H1 (cell line): ENCODE measurements at regions not wholly inside any gene's neighbourhood (a gene's known extent, or its start where the extent isn't known, plus 50 kb on each side); places are given as distances from the start of the nearest gene placed in this dataset.

Source experiments
- CTCF ChIA-PET: fragments of 300-600 bp; sonication (Branson Sonifier 250); formaldehyde crosslinking; loops from one replicate; lab custom pipeline; 2021; ENCODE audit not compliant: partially characterized antibody; lab: Charles Lee
- POLR2A ChIA-PET: fragments of 300-600 bp; sonication (Branson Sonifier 250); formaldehyde crosslinking; loops from one replicate; lab custom pipeline; 2021; ENCODE audit warnings: inconsistent platforms; ENCODE audit not compliant: partially characterized antibody; lab: Charles Lee
- DNase-seq, 2 experiments: peaks; one replicate each; pipeline versions ENCODE4 v3.0.0 to v3.0.0-alpha.2; 2010 to 2022; ENCODE audit warnings: low spot score in 2 of 2, low read depth in 1 of 2, mixed read lengths in 1 of 2
- FAIRE-seq: peaks from 2 replicates; lab custom pipeline; 2011; peaks lifted over from hg19 to GRCh38; lab: Jason Lieb, UNC
- H2AFZ ChIP-seq: 2 replicates; pipeline ENCODE4 v1.8.1; 2012; ENCODE audit warnings: low read length, inconsistent platforms
- H2AK5ac ChIP-seq: 2 replicates; pipeline ENCODE4 v1.6.1; 2013; ENCODE audit warnings: low read depth, low read length
- H2BK120ac ChIP-seq: replicated peaks from 2 replicates; pipeline ENCODE3; 2013; ENCODE audit warnings: low read depth, low read length, inconsistent platforms
- H2BK12ac ChIP-seq: 2 replicates; pipeline ENCODE4 v1.6.1; 2013; ENCODE audit warnings: low read depth, low read length
- H2BK15ac ChIP-seq: 2 replicates; pipeline ENCODE4 v1.6.1; 2013; ENCODE audit warnings: low read length
- H2BK20ac ChIP-seq: 2 replicates; pipeline ENCODE4 v1.6.1; 2013; ENCODE audit warnings: low read length
- H2BK5ac ChIP-seq: 2 replicates; pipeline ENCODE4 v1.6.1; 2013; ENCODE audit warnings: low read depth, low read length
- H3K14ac ChIP-seq: 2 replicates; pipeline ENCODE4 v1.6.1; 2013; ENCODE audit warnings: inconsistent platforms; ENCODE audit not compliant: insufficient read length
- H3K18ac ChIP-seq: 2 replicates; pipeline ENCODE4 v1.6.1; 2013; ENCODE audit warnings: low read length; ENCODE audit errors: extremely low read depth
- H3K23ac ChIP-seq: 2 replicates; pipeline ENCODE4 v1.6.1; 2013; ENCODE audit warnings: inconsistent platforms; ENCODE audit not compliant: insufficient read length
- H3K23me2 ChIP-seq: 2 replicates; pipeline ENCODE4 v1.6.1; 2013; ENCODE audit warnings: low read depth, low read length
- H3K27ac ChIP-seq: 2 replicates; pipeline ENCODE4 v1.6.1; 2011; ENCODE audit warnings: low read depth, low read length, inconsistent platforms
- H3K27me3 ChIP-seq, 4 experiments: replicated peaks in 1 of 4; 1 replicate in 1 of 4; 2 replicates in 3 of 4; pipeline versions ENCODE4 v1.6.1 to v1.8.1; 2011 to 2013; ENCODE audit warnings: low read length in 3 of 4, mild to moderate bottlenecking in 3 of 4, inconsistent platforms in 2 of 4, mixed read lengths in 2 of 4, moderate library complexity in 1 of 4; ENCODE audit not compliant: control insufficient read depth in 3 of 4, insufficient read depth in 3 of 4; ENCODE audit errors: extremely low read depth in 1 of 4
- H3K36me3 ChIP-seq, 4 experiments: 2 replicates each; pipeline versions ENCODE4 v1.6.1 to v1.8.1; 2011 to 2013; ENCODE audit warnings: mild to moderate bottlenecking in 4 of 4, low read length in 3 of 4, moderate library complexity in 2 of 4, control low read depth in 1 of 4, inconsistent platforms in 1 of 4; ENCODE audit not compliant: insufficient read depth in 4 of 4, control insufficient read depth in 2 of 4
- H3K4ac ChIP-seq: replicated peaks from 2 replicates; pipeline ENCODE3; 2013; ENCODE audit warnings: low read length, low read depth, mixed read lengths, inconsistent platforms; ENCODE audit not compliant: insufficient read length
- H3K4me1 ChIP-seq, 4 experiments: replicated peaks in 1 of 4; 1 replicate in 1 of 4; 2 replicates in 3 of 4; pipeline versions ENCODE4 v1.6.1 to v1.8.1; 2011 to 2013; ENCODE audit warnings: low read length in 3 of 4, inconsistent platforms in 2 of 4, mixed read lengths in 1 of 4; ENCODE audit not compliant: insufficient read depth in 4 of 4, control insufficient read depth in 3 of 4
- H3K4me2 ChIP-seq, 2 experiments: 2 replicates each; pipeline versions ENCODE4 v1.6.1 to v1.8.1; 2011 to 2013; ENCODE audit warnings: low read depth in 2 of 2, low read length in 2 of 2, control low read depth in 1 of 2, inconsistent platforms in 1 of 2, mild to moderate bottlenecking in 1 of 2; ENCODE audit not compliant: insufficient read depth in 1 of 2
- H3K4me3 ChIP-seq, 4 experiments: fragments of 200-600, 300-600 bp in 1 of 4; sonication (generic), shearing (Covaris generic), sonication (Bioruptor Twin) in 1 of 4; 2 replicates each; pipeline versions ENCODE4 v1.5.1 to v1.8.1; 2011 to 2016; ENCODE audit warnings: low read length in 4 of 4, low read depth in 3 of 4, control low read depth in 2 of 4, inconsistent platforms in 2 of 4, mild to moderate bottlenecking in 2 of 4, mixed read lengths in 1 of 4, moderate library complexity in 1 of 4; ENCODE audit not compliant: insufficient read depth in 2 of 4; ENCODE audit errors: extremely low read depth in 1 of 4
- H3K56ac ChIP-seq: replicated peaks from 2 replicates; pipeline ENCODE3; 2013; ENCODE audit warnings: low read depth, mild to moderate bottlenecking, mixed read lengths, low read length, inconsistent platforms; ENCODE audit not compliant: insufficient read length
- H3K79me1 ChIP-seq: 2 replicates; pipeline ENCODE4 v1.6.1; 2013; ENCODE audit warnings: low read depth, low read length, control low read depth
- H3K79me2 ChIP-seq, 2 experiments: 2 replicates each; pipeline versions ENCODE4 v1.6.1 to v1.8.1; 2012 to 2013; ENCODE audit warnings: low read length in 2 of 2, mild to moderate bottlenecking in 2 of 2, inconsistent platforms in 1 of 2; ENCODE audit not compliant: insufficient read depth in 2 of 2, control insufficient read depth in 1 of 2
- H3K9ac ChIP-seq, 4 experiments: replicated peaks in 1 of 4; 1 replicate in 1 of 4; 2 replicates in 3 of 4; pipeline versions ENCODE4 v1.6.1 to v1.8.1; 2011 to 2013; ENCODE audit warnings: low read depth in 3 of 4, low read length in 3 of 4, control low read depth in 2 of 4, mild to moderate bottlenecking in 2 of 4, moderate library complexity in 2 of 4, inconsistent platforms in 1 of 4; ENCODE audit errors: extremely low read depth in 1 of 4
- H3K9me3 ChIP-seq, 2 experiments: 2 replicates each; pipeline versions ENCODE4 v1.6.1 to v1.8.1; 2012 to 2013; ENCODE audit warnings: mild to moderate bottlenecking in 2 of 2, moderate library complexity in 2 of 2, control low read depth in 1 of 2, inconsistent platforms in 1 of 2, low read depth in 1 of 2, low read length in 1 of 2, mixed read lengths in 1 of 2; ENCODE audit not compliant: insufficient read depth in 2 of 2
- H4K20me1 ChIP-seq, 2 experiments: replicated peaks in 1 of 2; 2 replicates each; pipeline versions ENCODE3 to v1.8.1; 2011 to 2013; ENCODE audit warnings: inconsistent platforms in 2 of 2, low read length in 2 of 2, mild to moderate bottlenecking in 1 of 2; ENCODE audit not compliant: insufficient read depth in 2 of 2, control insufficient read depth in 1 of 2
- H4K5ac ChIP-seq: 2 replicates; pipeline ENCODE4 v1.6.1; 2013; ENCODE audit warnings: low read length, low read depth, mixed read lengths, inconsistent platforms; ENCODE audit not compliant: insufficient read length
- H4K8ac ChIP-seq: 2 replicates; pipeline ENCODE4 v1.8.0; 2013; ENCODE audit warnings: mild to moderate bottlenecking, moderate library complexity, low read length, inconsistent platforms; ENCODE audit not compliant: insufficient read depth; ENCODE audit errors: extremely low read depth
- H4K91ac ChIP-seq: replicated peaks from 2 replicates; pipeline ENCODE3; 2013; ENCODE audit warnings: low read length, mixed read lengths, inconsistent platforms; ENCODE audit not compliant: insufficient read length
- ATF2 ChIP-seq: IDR thresholded peaks from 2 replicates; pipeline ENCODE4 v1.6.1; 2012; ENCODE audit warnings: low read length, inconsistent platforms
- CBX5 ChIP-seq: fragments of 300-800, 300-1000 bp; sonication (generic); IDR thresholded peaks from 2 replicates; pipeline ENCODE4 v1.7.1; 2016; ENCODE audit warnings: antibody characterized with exemption, low read length, low read depth
- CEBPB ChIP-seq: IDR thresholded peaks from 2 replicates; pipeline ENCODE4 v1.6.1; 2012; ENCODE audit warnings: low read depth, low read length
- EGR1 ChIP-seq: IDR thresholded peaks from 2 replicates; pipeline ENCODE4 v1.6.1; 2011; ENCODE audit warnings: low read depth, low read length, borderline replicate concordance
- EP300 ChIP-seq, 2 experiments: IDR thresholded peaks; 1 replicate in 1 of 2; 2 replicates in 1 of 2; pipeline ENCODE4 v1.6.1; 2011 to 2012; ENCODE audit warnings: low read depth in 2 of 2, low read length in 2 of 2, mild to moderate bottlenecking in 2 of 2, borderline replicate concordance in 1 of 2, inconsistent platforms in 1 of 2, moderate library complexity in 1 of 2
- FOSL1 ChIP-seq: IDR thresholded peaks from 2 replicates; pipeline ENCODE4 v1.6.1; 2011; ENCODE audit warnings: mild to moderate bottlenecking, low read depth, low read length, moderate library complexity; ENCODE audit not compliant: insufficient read depth
- JUN ChIP-seq: IDR thresholded peaks from 2 replicates; pipeline ENCODE4 v1.6.1; 2011; ENCODE audit warnings: low read depth, mild to moderate bottlenecking, improper control_type of control experiment, low read length
- MAX ChIP-seq: IDR thresholded peaks from 2 replicates; pipeline ENCODE4 v1.6.1; 2012; ENCODE audit warnings: inconsistent platforms
- NANOG ChIP-seq: IDR thresholded peaks from 2 replicates; pipeline ENCODE4 v1.6.1; 2011; ENCODE audit warnings: low read length, low read depth, mild to moderate bottlenecking, inconsistent platforms; ENCODE audit not compliant: insufficient read depth, poor library complexity, severe bottlenecking
- POLR2A ChIP-seq, 2 experiments: IDR thresholded peaks; 1 replicate in 1 of 2; 2 replicates in 1 of 2; pipeline ENCODE4 v1.6.1; 2011; ENCODE audit warnings: low read depth in 2 of 2, low read length in 2 of 2, mild to moderate bottlenecking in 2 of 2; ENCODE audit errors: control extremely low read depth in 1 of 2
- RFX5 ChIP-seq: IDR thresholded peaks from 2 replicates; pipeline ENCODE4 v1.6.1; 2011; ENCODE audit warnings: low read depth, low read length, improper control_type of control experiment, borderline replicate concordance
- SP4 ChIP-seq: IDR thresholded peaks from 2 replicates; pipeline ENCODE4 v1.6.1; 2012; ENCODE audit warnings: low read length, inconsistent platforms
- SRF ChIP-seq: IDR thresholded peaks from 2 replicates; pipeline ENCODE4 v1.6.1; 2011; ENCODE audit warnings: mild to moderate bottlenecking, low read depth, low read length, moderate library complexity
- WGBS, 2 experiments: shearing (Covaris generic) in 1 of 2; methylation state at CpG; one replicate each; pipeline versions ENCODE4 v1.1.6 to v1.1.7; 2013 to 2015; ENCODE audit warnings: low lambda C conversion rate in 2 of 2, mixed read lengths in 2 of 2, inconsistent platforms in 1 of 2, low coverage in 1 of 2, missing lambda C conversion rate in 1 of 2; ENCODE audit not compliant: insufficient replicate concordance in 2 of 2, insufficient coverage in 1 of 2, insufficient read length in 1 of 2; ENCODE audit errors: extremely low coverage in 1 of 2, missing lambda C conversion rate in 1 of 2; 5-methylcytosine and 5-hydroxymethylcytosine counted together

GRCh38 chr4:110357521-110357920, 118.4 kb upstream of the ENPEP start:
- POLR2A ChIA-PET = no interaction called here
- Histone ChIP-seq H3K9ac (no peak overlapping the region), H3K27ac (no peak overlapping the region), H4K20me1 (no peaks in the 10 kb centered on the region), H2BK20ac (no peak overlapping the region), H3K4me2 (no peak overlapping the region), H3K14ac (no peak overlapping the region), H4K5ac (no peak overlapping the region), H3K27me3 (no peaks in the 10 kb centered on the region), H3K79me1 (no peaks in the 10 kb centered on the region), H3K23me2 (no peaks in the 10 kb centered on the region), H4K91ac (no peak overlapping the region), H3K4ac (no peak overlapping the region), H3K56ac (no peak overlapping the region), H2BK15ac (no peak overlapping the region), H2BK12ac (no peak overlapping the region), H3K36me3 (no peaks in the 10 kb centered on the region), H2BK120ac (no peak overlapping the region), H2AFZ (no peak overlapping the region), H3K79me2 (no peaks in the 10 kb centered on the region), H2AK5ac (no peak overlapping the region), H3K4me3 (no peak overlapping the region), H3K9me3 (no peaks in the 10 kb centered on the region), H3K4me1 (no peaks in the 10 kb centered on the region), H3K23ac (no peak overlapping the region), H3K18ac (no peak overlapping the region), H4K8ac (no peak overlapping the region), H2BK5ac (no peak overlapping the region)
- DNase-seq (no peak), FAIRE-seq (no peak)
- CTCF ChIA-PET = interaction anchor here (1.1 to 1.5 kb wide), 4 partner anchors 13 to 155 kb away, joined by 3 to 5 read pairs (median 4); no protein-coding TSS in a partner anchor
- WGBS, 2 experiments = 93% methylated on average over 2 of the region's 2 CpGs; no CpG with 5 or more reads in 1 of the 2 experiments
- TF ChIP-seq ATF2 (no peak), SP4 (no peak), EGR1 (no peak), JUN (no peak), NANOG (no peak), MAX (no peak), CBX5 (no peak), POLR2A (IDR thresholded peaks at IDR 0.05; ENCODE audit: control extremely low read depth in 1 of 2, low read depth in 2 of 2, low read length in 2 of 2) (no peak), SRF (no peak), RFX5 (no peak), FOSL1 (no peak), CEBPB (no peak), EP300 (IDR thresholded peaks at IDR 0.05; ENCODE audit: borderline replicate concordance in 1 of 2, low read depth in 2 of 2, low read length in 2 of 2) (no peak)
